AG04450 (cell line): ENCODE measurements at regions not wholly inside any gene's neighbourhood (a gene's known extent, or its start where the extent isn't known, plus 50 kb on each side); places are given as distances from the start of the nearest gene placed in this dataset.

ENCODE experiments used
- CTCF ChIA-PET: fragments of 300-600, 350-600 bp; formaldehyde crosslinking; extraction: SDS; loops from one replicate; lab custom pipeline; 2022; ENCODE audit warnings: antibody characterized with exemption, inconsistent platforms; lab: Charles Lee
- POLR2A ChIA-PET: fragments of 350-600 bp; formaldehyde crosslinking; extraction: SDS; loops from one replicate; lab custom pipeline; 2021; ENCODE audit warnings: antibody characterized with exemption, inconsistent platforms; lab: Yijun Ruan, JAX
- DNase-seq: peaks from one replicate; pipeline ENCODE4 v3.0.0-alpha.2; 2011; ENCODE audit warnings: low read depth, low spot score
- H3K27ac ChIP-seq: one replicate; pipeline ENCODE4 v1.5.1; 2012; ENCODE audit warnings: low read depth, low read length, control low read depth
- H3K27me3 ChIP-seq: one replicate; pipeline ENCODE4 v1.6.0; 2012; ENCODE audit warnings: low read length; ENCODE audit not compliant: control insufficient read depth, insufficient read depth
- H3K4me3 ChIP-seq: 2 replicates; pipeline ENCODE4 v1.5.1; 2011; ENCODE audit warnings: mild to moderate bottlenecking, low read depth, low read length, control low read depth
- H3K9me3 ChIP-seq: 2 replicates; pipeline ENCODE4 v1.5.1; 2012; ENCODE audit warnings: low read length; ENCODE audit not compliant: control insufficient read depth, insufficient read depth
- CTCF ChIP-seq: IDR thresholded peaks from 2 replicates; pipeline ENCODE4 v1.5.1; 2011; ENCODE audit warnings: low read depth, low read length, control low read depth, inconsistent platforms

DNA sequence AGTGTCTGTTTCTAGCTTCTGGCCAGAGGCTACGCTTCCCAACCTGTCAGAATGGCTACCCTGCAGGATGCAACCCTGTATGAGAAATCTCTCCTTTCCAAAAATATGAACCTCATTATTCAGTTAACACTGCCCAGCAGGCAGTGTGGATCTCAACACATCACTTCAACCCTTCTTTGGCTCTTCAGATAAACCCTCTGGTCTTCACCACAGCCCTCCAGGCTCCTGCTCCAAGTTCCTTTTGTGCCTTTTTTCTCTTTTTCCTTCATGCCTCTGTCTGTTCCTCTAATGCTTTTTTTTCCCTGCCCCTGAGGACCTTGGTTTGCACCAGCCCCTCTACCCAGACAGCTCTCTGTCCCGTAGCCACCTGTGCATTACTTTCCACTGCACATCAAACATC lies 207.4 kb downstream of the MYLK4 start:
- Histone ChIP-seq H3K9me3 (peaks cover 4% of the 10 kb centered on the region; the same call in 1 of the 2 replicates), H3K27me3 (peaks cover 26% of the 10 kb centered on the region), H3K27ac (no peak overlapping the region), H3K4me3 (no peak overlapping the region)
- no peak for DNase-seq
- ChIA-PET POLR2A (interaction anchor here (1.3 kb wide), 1 partner anchor 10 kb away, joined by 6 read pairs; no protein-coding TSS in a partner anchor), CTCF (interaction anchor here (1.0 kb wide), 1 partner anchor 15 kb away, joined by 3 read pairs; no protein-coding TSS in a partner anchor)
- TF ChIP-seq CTCF = no peak

GRCh38 chr6:2542858-2543218 lies 207.9 kb downstream of the MYLK4 start:
- H3K9me3 ChIP-seq = peaks cover 1% of the 10 kb centered on the region; the same call in 1 of the 2 replicates
- CTCF ChIA-PET = interaction anchor here (1.0 kb wide), 1 partner anchor 15 kb away, joined by 3 read pairs; no protein-coding TSS in a partner anchor
- POLR2A ChIA-PET = interaction anchor here (1.3 kb wide), 1 partner anchor 10 kb away, joined by 6 read pairs; no protein-coding TSS in a partner anchor
- H3K27me3 ChIP-seq = peaks cover 30% of the 10 kb centered on the region
- no peak overlapping the region for H3K4me3 ChIP-seq
- H3K27ac ChIP-seq = no peak overlapping the region
- DNase-seq = peak; percentile 39
- no peak for TF ChIP-seq CTCF

- Histone ChIP-seq H3K27ac (no peak overlapping the region), H3K4me3 (no peak overlapping the region), H3K27me3 (peaks cover 28% of the 10 kb centered on the region), H3K9me3 (no peaks in the 10 kb centered on the region)
- no peak for DNase-seq
- ChIA-PET POLR2A (interaction anchor here (1.3 kb wide), 1 partner anchor 11 kb away, joined by 6 read pairs; no protein-coding TSS in a partner anchor), CTCF (interaction anchor here (1.0 kb wide), 1 partner anchor 14 kb away, joined by 3 read pairs; no protein-coding TSS in a partner anchor)
- TF ChIP-seq CTCF = no peak
These were observed 208.4 kb downstream of the MYLK4 start for GRCh38 chr6:2542101-2542857.

- no peak for TF ChIP-seq CTCF
These were observed 214.3 kb downstream of the MYLK4 start for GRCh38 chr6:2536451-2536850.

GRCh38 chr6:2535506-2535905 lies 215.2 kb downstream of the MYLK4 start:
- no peak overlapping the region for H3K4me3 ChIP-seq

More at GRCh38 chr6:2536451-2536850, 214.3 kb downstream of the MYLK4 start:
- H3K27ac ChIP-seq = no peak overlapping the region
- no peaks in the 10 kb centered on the region for H3K9me3 ChIP-seq
- no peak overlapping the region for H3K4me3 ChIP-seq
- DNase-seq = no peak
- CTCF ChIA-PET = no interaction called here
- POLR2A ChIA-PET = no interaction called here
- H3K27me3 ChIP-seq = peaks cover 20% of the 10 kb centered on the region

More at GRCh38 chr6:2535506-2535905, 215.2 kb downstream of the MYLK4 start:
- CTCF ChIA-PET = no interaction called here
- Histone ChIP-seq H3K9me3 (peaks cover 5% of the 10 kb centered on the region; the same call in 1 of the 2 replicates), H3K27ac (no peak overlapping the region), H3K27me3 (peaks cover 20% of the 10 kb centered on the region)
- no peak for TF ChIP-seq CTCF
- POLR2A ChIA-PET = no interaction called here
- no peak for DNase-seq
